Upper lobe of left lung (tissue), 4 donors: ENCODE measurements at regions not wholly inside any gene's neighbourhood (a gene's known extent, or its start where the extent isn't known, plus 50 kb on each side); places are given as distances from the start of the nearest gene placed in this dataset.

Source experiments
- EP300 ChIP-seq, 4 donors: sonication (generic); formaldehyde crosslinking; IDR thresholded peaks; one replicate each; pipeline ENCODE4 v1.5.1; 2017; ENCODE audit warnings: antibody characterized with exemption in 4 of 4, control low read depth in 2 of 4
- POLR2A ChIP-seq, 4 donors: fragments of 450-650 bp; IDR thresholded peaks; one replicate each; pipeline ENCODE4 v1.5.1; 2016 to 2017; ENCODE audit warnings: antibody characterized with exemption in 4 of 4, mild to moderate bottlenecking in 2 of 4
- TF ChIP-seq, protein P1 (sequence below), 6 experiments: fragments of 450-650 bp in 4 of 6; fragments of 200-600 bp in 2 of 6; sonication (generic) in 2 of 6; IDR thresholded peaks; one replicate each; pipeline ENCODE4 v1.5.1; 2016 to 2019; ENCODE audit warnings: antibody characterized with exemption in 6 of 6

GRCh38 chr11:45079075-45079444, 67.4 kb upstream of the PRDM11 start:
- TF ChIP-seq, protein P1, sequence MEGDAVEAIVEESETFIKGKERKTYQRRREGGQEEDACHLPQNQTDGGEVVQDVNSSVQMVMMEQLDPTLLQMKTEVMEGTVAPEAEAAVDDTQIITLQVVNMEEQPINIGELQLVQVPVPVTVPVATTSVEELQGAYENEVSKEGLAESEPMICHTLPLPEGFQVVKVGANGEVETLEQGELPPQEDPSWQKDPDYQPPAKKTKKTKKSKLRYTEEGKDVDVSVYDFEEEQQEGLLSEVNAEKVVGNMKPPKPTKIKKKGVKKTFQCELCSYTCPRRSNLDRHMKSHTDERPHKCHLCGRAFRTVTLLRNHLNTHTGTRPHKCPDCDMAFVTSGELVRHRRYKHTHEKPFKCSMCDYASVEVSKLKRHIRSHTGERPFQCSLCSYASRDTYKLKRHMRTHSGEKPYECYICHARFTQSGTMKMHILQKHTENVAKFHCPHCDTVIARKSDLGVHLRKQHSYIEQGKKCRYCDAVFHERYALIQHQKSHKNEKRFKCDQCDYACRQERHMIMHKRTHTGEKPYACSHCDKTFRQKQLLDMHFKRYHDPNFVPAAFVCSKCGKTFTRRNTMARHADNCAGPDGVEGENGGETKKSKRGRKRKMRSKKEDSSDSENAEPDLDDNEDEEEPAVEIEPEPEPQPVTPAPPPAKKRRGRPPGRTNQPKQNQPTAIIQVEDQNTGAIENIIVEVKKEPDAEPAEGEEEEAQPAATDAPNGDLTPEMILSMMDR (IDR thresholded peaks at IDR 0.05): no peak
- TF ChIP-seq POLR2A (IDR thresholded peaks at IDR 0.05): no peak
- TF ChIP-seq EP300 (IDR thresholded peaks at IDR 0.05): no peak
